ENCODE measurements at regions not wholly inside any gene's neighbourhood (a gene's known extent, or its start where the extent isn't known, plus 50 kb on each side); places are given as distances from the start of the nearest gene placed in this dataset.
"Not testable (repeated sequence)": the region's sequence is repeated elsewhere in the genome, so short reads cannot be mapped to it uniquely, and the experiment has no call there.

DNA sequence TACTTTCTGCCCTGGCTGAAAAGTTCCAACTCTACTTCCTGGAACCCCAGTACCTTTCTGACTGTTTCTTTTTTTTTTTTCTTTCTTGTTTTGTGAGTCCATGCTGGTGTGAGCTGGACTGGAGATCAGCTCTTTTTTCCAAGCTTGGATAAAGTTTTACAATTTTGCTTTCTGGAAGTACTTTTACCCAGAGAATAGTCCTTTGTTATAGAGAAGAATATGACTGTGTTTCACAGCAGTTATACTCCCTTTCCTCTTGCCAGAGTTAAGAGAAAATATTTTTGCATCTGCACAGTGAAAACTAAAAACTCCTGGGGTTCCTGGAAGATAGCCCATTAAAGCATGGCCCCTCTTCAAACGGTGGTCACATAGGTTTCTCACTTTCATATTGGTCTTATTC lies 1100.6 kb downstream of the OTOL1 start:
- ChIA-PET CTCF (no interaction called here), POLR2A (no interaction called here)
- Mint-ChIP-seq H3K27ac (ENCODE audit: unreplicated experiment) (no peak overlapping the region), H3K4me1 (ENCODE audit: low read depth, unreplicated experiment) (no peaks in the 10 kb centered on the region), H3K4me3 (ENCODE audit: unreplicated experiment) (no peak overlapping the region), H3K36me3 (ENCODE audit: insufficient read depth, unreplicated experiment) (no peaks in the 10 kb centered on the region), H3K9me3 (ENCODE audit: unreplicated experiment) (no peaks in the 10 kb centered on the region), H3K27me3 (ENCODE audit: insufficient read depth, unreplicated experiment) (no peaks in the 10 kb centered on the region)
- Histone ChIP-seq H3K9me3 (0 out of 2 replicates have a peak, but pooled peaks cover 2% of the 10 kb centered on the region), H3K27me3 (replicated peaks; ENCODE audit: control insufficient read depth, insufficient read depth, low read length) (no peaks in the 10 kb centered on the region), H3K4me3 (ENCODE audit: low read depth, low read length) (no peak overlapping the region), H3K36me3 (ENCODE audit: control insufficient read depth, insufficient read depth, low read length) (no peaks in the 10 kb centered on the region), H3K4me1 (no peaks in the 10 kb centered on the region)
- no TSS peak for BruUV-seq (replicated peaks)
- TF ChIP-seq CTCF (IDR thresholded peaks at IDR 0.05; ENCODE audit: insufficient read depth in 1 of 2, low read depth in 1 of 2, low read length in 1 of 2, severe bottlenecking in 1 of 2, unreplicated experiment in 1 of 2): no peak
- intact Hi-C loops (cut with micrococcal nuclease; ENCODE audit: unreplicated experiment): no loop called here
- no peak for DNase-seq

DNA sequence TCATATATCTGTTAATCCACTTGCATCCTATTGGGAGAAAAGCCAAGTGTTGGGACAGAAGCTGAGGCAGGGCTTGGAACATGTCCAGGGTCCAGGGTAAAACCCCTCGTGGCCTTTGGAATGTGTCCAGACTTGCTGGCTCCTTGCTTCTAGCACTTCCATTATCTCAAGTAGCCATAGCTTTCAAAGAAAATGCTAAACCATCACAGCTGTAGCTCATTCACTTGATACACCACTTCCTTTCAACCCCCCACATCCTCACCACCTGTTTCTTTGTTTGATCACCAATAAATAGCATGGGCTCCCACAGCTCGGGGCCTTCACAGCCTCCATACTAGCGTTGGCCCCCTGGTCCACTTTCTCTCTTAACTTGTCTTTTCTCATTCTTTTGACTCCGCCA lies 1101.9 kb downstream of the OTOL1 start:
- POLR2A ChIA-PET; H3K27me3 Mint-ChIP-seq (ENCODE audit: insufficient read depth, unreplicated experiment); H3K36me3 Mint-ChIP-seq (ENCODE audit: insufficient read depth, unreplicated experiment); H3K9me3 Mint-ChIP-seq (ENCODE audit: unreplicated experiment); H3K4me1 Mint-ChIP-seq (ENCODE audit: low read depth, unreplicated experiment); CTCF ChIA-PET; intact Hi-C loops (cut with micrococcal nuclease; ENCODE audit: unreplicated experiment); H3K4me3 Mint-ChIP-seq (ENCODE audit: unreplicated experiment); BruUV-seq (replicated peaks); H3K36me3 ChIP-seq (ENCODE audit: control insufficient read depth, insufficient read depth, low read length); H3K27ac Mint-ChIP-seq (ENCODE audit: unreplicated experiment); DNase-seq; H3K9me3 ChIP-seq; H3K4me3 ChIP-seq (ENCODE audit: low read depth, low read length); H3K27me3 ChIP-seq (replicated peaks; ENCODE audit: control insufficient read depth, insufficient read depth, low read length); H3K4me1 ChIP-seq: not testable (repeated sequence)

- DNase-seq; H3K4me3 Mint-ChIP-seq (ENCODE audit: unreplicated experiment); H3K36me3 ChIP-seq (ENCODE audit: control insufficient read depth, insufficient read depth, low read length); H3K27ac Mint-ChIP-seq (ENCODE audit: unreplicated experiment); H3K9me3 Mint-ChIP-seq (ENCODE audit: unreplicated experiment); H3K4me3 ChIP-seq (ENCODE audit: low read depth, low read length); H3K27me3 Mint-ChIP-seq (ENCODE audit: insufficient read depth, unreplicated experiment); POLR2A ChIA-PET; H3K4me1 Mint-ChIP-seq (ENCODE audit: low read depth, unreplicated experiment); BruUV-seq (replicated peaks); H3K9me3 ChIP-seq; H3K36me3 Mint-ChIP-seq (ENCODE audit: insufficient read depth, unreplicated experiment); H3K27me3 ChIP-seq (replicated peaks; ENCODE audit: control insufficient read depth, insufficient read depth, low read length); intact Hi-C loops (cut with micrococcal nuclease; ENCODE audit: unreplicated experiment); CTCF ChIA-PET; H3K4me1 ChIP-seq: not testable (repeated sequence)
Measured at GRCh38 chr3:162599742-162600141, 1103.1 kb downstream of the OTOL1 start.

DNA sequence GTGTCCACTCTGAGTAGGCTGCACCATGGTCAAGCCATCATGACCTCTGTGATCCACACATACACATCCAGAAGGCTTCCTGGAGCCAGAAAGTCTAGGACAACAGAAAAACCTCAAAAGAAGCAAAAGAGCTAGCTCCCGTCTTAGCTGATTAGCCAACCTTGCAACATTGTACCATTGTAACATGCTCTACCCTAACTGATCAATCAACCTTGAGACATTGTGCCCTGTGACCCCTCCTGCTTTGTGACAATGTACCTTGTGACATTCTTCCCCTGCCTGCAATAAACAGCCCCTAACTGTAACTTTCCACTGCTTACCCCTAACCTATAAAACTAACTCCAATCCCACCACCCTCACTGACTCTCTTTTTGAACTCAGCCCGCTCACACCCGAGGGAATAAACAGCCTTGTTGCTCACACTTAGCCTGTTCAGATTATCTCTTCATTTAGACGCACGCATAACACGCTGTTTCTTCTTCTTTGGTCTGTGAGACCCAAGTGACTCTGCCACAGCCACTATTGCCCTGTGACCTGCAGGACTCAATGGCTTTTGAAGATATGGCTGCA lies 1104.6 kb downstream of the OTOL1 start:
- Mint-ChIP-seq H3K4me1 (ENCODE audit: low read depth, unreplicated experiment) (no peaks in the 10 kb centered on the region), H3K9me3 (ENCODE audit: unreplicated experiment) (no peaks in the 10 kb centered on the region), H3K4me3 (ENCODE audit: unreplicated experiment) (no peak overlapping the region), H3K27me3 (ENCODE audit: insufficient read depth, unreplicated experiment) (no peaks in the 10 kb centered on the region), H3K36me3 (ENCODE audit: insufficient read depth, unreplicated experiment) (no peaks in the 10 kb centered on the region), H3K27ac (ENCODE audit: unreplicated experiment) (no peak overlapping the region)
- ChIA-PET CTCF (no interaction called here), POLR2A (interaction anchor here (0.6 kb wide), 1 partner anchor 254 kb away, joined by 3 read pairs; no protein-coding TSS in a partner anchor)
- Histone ChIP-seq H3K27me3 (replicated peaks; ENCODE audit: control insufficient read depth, insufficient read depth, low read length) (no peaks in the 10 kb centered on the region), H3K36me3 (ENCODE audit: control insufficient read depth, insufficient read depth, low read length) (no peaks in the 10 kb centered on the region), H3K4me3 (ENCODE audit: low read depth, low read length) (no peak overlapping the region), H3K9me3 (0 out of 2 replicates have a peak, but pooled peaks cover 2% of the 10 kb centered on the region), H3K4me1 (no peaks in the 10 kb centered on the region)
- no peak for TF ChIP-seq CTCF (IDR thresholded peaks at IDR 0.05; ENCODE audit: insufficient read depth in 1 of 2, low read depth in 1 of 2, low read length in 1 of 2, severe bottlenecking in 1 of 2, unreplicated experiment in 1 of 2)
- intact Hi-C loops (cut with micrococcal nuclease; ENCODE audit: unreplicated experiment): no loop called here
- BruUV-seq (replicated peaks): no TSS peak
- no peak for DNase-seq
